ENCODE measurements at regions not wholly inside any gene's neighbourhood (a gene's known extent, or its start where the extent isn't known, plus 50 kb on each side); places are given as distances from the start of the nearest gene placed in this dataset.

- no peak for DNase-seq (ENCODE audit: low spot score)
- no peak overlapping the region for H3K4me3 ChIP-seq (ENCODE audit: low read depth, low read length, poor library complexity, severe bottlenecking)
- H3K36me3 ChIP-seq (ENCODE audit: insufficient read depth, low read length), result no peaks in the 10 kb centered on the region
- intact Hi-C loops (cut with micrococcal nuclease; ENCODE audit: unreplicated experiment), result loop anchor here (10.0 kb wide), 2 partner anchors 635 to 865 kb away; no protein-coding TSS in a partner anchor
- no peaks in the 10 kb centered on the region for H3K79me2 ChIP-seq (ENCODE audit: insufficient read depth, low read depth, low read length)
- no peak overlapping the region for H3K4me2 ChIP-seq (ENCODE audit: low read length)
- ChIA-PET CTCF (ENCODE audit: unreplicated experiment) (no interaction called here), POLR2A (interaction anchor here (0.7 kb wide), 1 partner anchor 1092 kb away, joined by 3 read pairs; no protein-coding TSS in a partner anchor)
- TF ChIP-seq EZH2phosphoT487 (IDR thresholded peaks at IDR 0.05; ENCODE audit: borderline replicate concordance, low read depth, low read length) (no peak), CTCF (conservative IDR thresholded peaks at IDR 0.05; ENCODE audit: low read length) (no peak)
- H2AFZ ChIP-seq (ENCODE audit: low read length), result 0 out of 2 replicates have a peak overlapping the region, but pooled peaks have one; percentile 16
- 0 out of 2 replicates have a peak, but pooled peaks cover 3% of the 10 kb centered on the region for H3K9me3 ChIP-seq (ENCODE audit: low read length)
- no peak overlapping the region for H3K27ac ChIP-seq (ENCODE audit: low read depth, low read length, poor library complexity, severe bottlenecking)
- BruUV-seq (replicated peaks), result no TSS peak
- H3K9me2 ChIP-seq (ENCODE audit: insufficient read depth, low read length), result no peaks in the 10 kb centered on the region
- no peaks in the 10 kb centered on the region for H4K20me1 ChIP-seq (ENCODE audit: insufficient read depth, low read length)
- no peaks in the 10 kb centered on the region for H3K4me1 ChIP-seq (ENCODE audit: insufficient read depth, low read length, poor library complexity, severe bottlenecking)
Measured at GRCh38 chr3:18119866-18120265, 305.3 kb downstream of the SATB1 start.

- no peaks in the 10 kb centered on the region for H3K36me3 ChIP-seq (ENCODE audit: insufficient read depth, low read length)
- no peak for TF ChIP-seq EZH2phosphoT487 (IDR thresholded peaks at IDR 0.05; ENCODE audit: borderline replicate concordance, low read depth, low read length)
- no peak for TF ChIP-seq CTCF (conservative IDR thresholded peaks at IDR 0.05; ENCODE audit: low read length)
- no peaks in the 10 kb centered on the region for H3K9me3 ChIP-seq (ENCODE audit: low read length)
- CTCF ChIA-PET (ENCODE audit: unreplicated experiment), result no interaction called here
- POLR2A ChIA-PET, result no interaction called here
- no peak overlapping the region for H3K4me2 ChIP-seq (ENCODE audit: low read length)
- peaks cover 9% of the 10 kb centered on the region for H3K4me1 ChIP-seq (ENCODE audit: insufficient read depth, low read length, poor library complexity, severe bottlenecking)
- no TSS peak for BruUV-seq (replicated peaks)
- intact Hi-C loops (cut with micrococcal nuclease; ENCODE audit: unreplicated experiment), result no loop called here
- H2AFZ ChIP-seq (ENCODE audit: low read length), result no peak overlapping the region
- no peaks in the 10 kb centered on the region for H4K20me1 ChIP-seq (ENCODE audit: insufficient read depth, low read length)
- H3K4me3 ChIP-seq (ENCODE audit: low read depth, low read length, poor library complexity, severe bottlenecking), result no peak overlapping the region
- no peak overlapping the region for H3K27ac ChIP-seq (ENCODE audit: low read depth, low read length, poor library complexity, severe bottlenecking)
- no peaks in the 10 kb centered on the region for H3K79me2 ChIP-seq (ENCODE audit: insufficient read depth, low read depth, low read length)
- no peaks in the 10 kb centered on the region for H3K9me2 ChIP-seq (ENCODE audit: insufficient read depth, low read length)
- no peak for DNase-seq (ENCODE audit: low spot score)
Measured at GRCh38 chr3:18114894-18115293, 310.2 kb downstream of the SATB1 start.

GRCh38 chr3:18113417-18113816, 311.7 kb downstream of the SATB1 start:
- H3K27ac ChIP-seq (ENCODE audit: low read depth, low read length, poor library complexity, severe bottlenecking), result no peak overlapping the region
- intact Hi-C loops (cut with micrococcal nuclease; ENCODE audit: unreplicated experiment), result no loop called here
- ChIA-PET POLR2A (interaction anchor here (0.6 to 1.1 kb wide), 2 partner anchors 14 to 334 kb away, joined by 3 to 6 read pairs; no protein-coding TSS in a partner anchor), CTCF (ENCODE audit: unreplicated experiment) (no interaction called here)
- TF ChIP-seq CTCF (conservative IDR thresholded peaks at IDR 0.05; ENCODE audit: low read length) (no peak), EZH2phosphoT487 (IDR thresholded peaks at IDR 0.05; ENCODE audit: borderline replicate concordance, low read depth, low read length) (no peak)
- H4K20me1 ChIP-seq (ENCODE audit: insufficient read depth, low read length), result no peaks in the 10 kb centered on the region
- H3K4me1 ChIP-seq (ENCODE audit: insufficient read depth, low read length, poor library complexity, severe bottlenecking), result peaks cover 9% of the 10 kb centered on the region
- no peaks in the 10 kb centered on the region for H3K79me2 ChIP-seq (ENCODE audit: insufficient read depth, low read depth, low read length)
- no peak overlapping the region for H3K4me3 ChIP-seq (ENCODE audit: low read depth, low read length, poor library complexity, severe bottlenecking)
- BruUV-seq (replicated peaks), result no TSS peak
- H3K9me2 ChIP-seq (ENCODE audit: insufficient read depth, low read length), result no peaks in the 10 kb centered on the region
- no peak overlapping the region for H3K4me2 ChIP-seq (ENCODE audit: low read length)
- H3K36me3 ChIP-seq (ENCODE audit: insufficient read depth, low read length), result no peaks in the 10 kb centered on the region
- no peaks in the 10 kb centered on the region for H3K9me3 ChIP-seq (ENCODE audit: low read length)
- no peak for DNase-seq (ENCODE audit: low spot score)
- H2AFZ ChIP-seq (ENCODE audit: low read length), result peak overlapping the region; percentile 41; the same call in 1 of the 2 replicates
